Frontal cortex (tissue), 3 donors: ENCODE measurements at regions not wholly inside any gene's neighbourhood (a gene's known extent, or its start where the extent isn't known, plus 50 kb on each side); places are given as distances from the start of the nearest gene placed in this dataset.

Source experiments
- DNase-seq, 2 donors: peaks; one replicate each; pipeline ENCODE4 v3.0.0; 2012; ENCODE audit warnings: low spot score in 2 of 2
- FAIRE-seq: peaks from 2 replicates; lab custom pipeline; 2012; peaks lifted over from hg19 to GRCh38; lab: Jason Lieb, UNC
- donor health status: control.
- donor health status: control.
- donor health status: control.

DNA sequence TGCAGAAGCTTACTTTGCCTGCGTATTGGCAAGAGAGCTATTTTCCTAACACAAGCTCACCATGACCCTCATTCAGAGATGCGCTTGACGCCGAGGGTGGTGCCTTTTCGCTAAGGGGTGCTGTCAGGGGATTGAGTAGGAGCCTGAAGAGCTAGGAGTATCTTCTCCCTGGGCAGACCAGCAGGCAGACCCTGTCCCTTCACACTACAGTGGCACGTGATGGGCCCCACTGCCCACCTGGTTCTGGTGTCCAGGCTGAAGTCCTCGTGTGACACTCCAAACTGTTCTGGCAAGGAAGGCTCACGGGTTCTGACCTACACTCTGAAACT lies 198.3 kb downstream of the AUH start:
- DNase-seq (no peak), FAIRE-seq (no peak)

DNA sequence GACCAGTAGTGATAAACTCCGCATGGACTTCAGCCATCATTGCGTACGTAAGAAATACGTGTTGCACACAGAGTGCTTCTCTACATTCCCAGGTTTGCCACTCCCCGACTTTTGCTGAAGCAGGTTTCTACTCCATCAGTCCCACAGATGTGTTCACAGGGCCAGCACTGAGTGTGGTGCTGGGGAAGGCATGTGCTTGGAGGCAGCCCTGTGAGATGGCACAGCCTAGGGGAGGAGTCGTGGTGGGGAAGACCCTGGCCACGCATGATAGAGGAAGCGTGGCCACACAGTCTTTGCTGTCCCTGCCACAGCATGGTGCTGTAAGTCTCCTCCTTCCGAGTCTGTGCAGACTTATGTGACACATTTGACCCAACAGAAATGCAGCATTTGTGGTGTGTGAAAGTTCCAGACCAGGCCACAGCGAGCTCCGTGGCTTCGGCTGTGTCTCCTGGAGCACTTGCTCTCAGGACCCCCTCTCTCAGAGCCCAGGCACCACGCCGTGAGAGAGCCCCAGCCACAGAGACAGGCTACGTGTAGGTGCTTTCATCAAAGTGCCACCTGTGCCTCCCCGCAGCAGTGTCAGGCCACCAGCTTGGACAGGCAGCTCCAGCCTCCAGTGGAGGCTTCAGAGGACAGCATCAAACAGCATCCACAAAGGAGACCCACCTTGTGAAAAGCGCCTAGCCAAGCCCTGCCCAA lies 197.8 kb downstream of the AUH start:
- FAIRE-seq: no peak
- DNase-seq: no peak
